ENCODE measurements at regions not wholly inside any gene's neighbourhood (a gene's known extent, or its start where the extent isn't known, plus 50 kb on each side); places are given as distances from the start of the nearest gene placed in this dataset.
A peak's percentile ranks its signal among the peaks of the same experiment; 100 is the strongest.

DNA sequence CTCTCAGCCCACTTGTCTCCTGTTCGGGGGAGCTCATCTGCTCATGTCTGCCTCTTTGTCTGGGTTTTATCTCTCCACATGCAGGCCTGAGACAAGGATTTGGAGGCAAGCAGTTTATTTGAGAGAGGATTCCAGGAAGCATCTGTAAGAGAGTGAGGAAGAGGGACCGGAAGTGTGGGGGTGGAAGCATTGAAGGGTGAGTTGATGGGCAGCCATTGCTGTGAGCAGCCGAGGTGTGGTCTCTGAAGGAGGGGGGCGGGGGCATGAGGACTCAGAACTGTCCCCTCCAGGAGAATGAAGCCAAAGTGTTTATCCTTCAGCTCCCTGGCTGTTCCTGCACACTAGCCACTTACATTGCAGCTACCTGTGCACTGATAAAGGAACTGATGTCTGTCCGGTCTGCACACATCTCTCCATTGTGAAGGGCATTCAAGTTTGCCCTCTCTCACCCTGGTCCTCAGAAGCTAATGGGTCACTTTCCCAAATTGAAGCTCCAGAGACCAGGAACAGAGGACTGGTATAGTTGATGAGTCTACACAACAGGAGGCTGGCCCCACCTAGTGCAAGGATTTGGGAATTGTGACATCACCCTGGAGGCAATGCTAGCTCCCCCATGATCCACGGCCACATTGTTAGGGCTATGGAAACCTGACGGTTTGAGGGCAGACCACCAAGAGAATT is 100.5 kb upstream of the FOXA2 start:
- TF ChIP-seq POLR2A (IDR thresholded peaks at IDR 0.05), result no peak
- TF ChIP-seq, protein P1, sequence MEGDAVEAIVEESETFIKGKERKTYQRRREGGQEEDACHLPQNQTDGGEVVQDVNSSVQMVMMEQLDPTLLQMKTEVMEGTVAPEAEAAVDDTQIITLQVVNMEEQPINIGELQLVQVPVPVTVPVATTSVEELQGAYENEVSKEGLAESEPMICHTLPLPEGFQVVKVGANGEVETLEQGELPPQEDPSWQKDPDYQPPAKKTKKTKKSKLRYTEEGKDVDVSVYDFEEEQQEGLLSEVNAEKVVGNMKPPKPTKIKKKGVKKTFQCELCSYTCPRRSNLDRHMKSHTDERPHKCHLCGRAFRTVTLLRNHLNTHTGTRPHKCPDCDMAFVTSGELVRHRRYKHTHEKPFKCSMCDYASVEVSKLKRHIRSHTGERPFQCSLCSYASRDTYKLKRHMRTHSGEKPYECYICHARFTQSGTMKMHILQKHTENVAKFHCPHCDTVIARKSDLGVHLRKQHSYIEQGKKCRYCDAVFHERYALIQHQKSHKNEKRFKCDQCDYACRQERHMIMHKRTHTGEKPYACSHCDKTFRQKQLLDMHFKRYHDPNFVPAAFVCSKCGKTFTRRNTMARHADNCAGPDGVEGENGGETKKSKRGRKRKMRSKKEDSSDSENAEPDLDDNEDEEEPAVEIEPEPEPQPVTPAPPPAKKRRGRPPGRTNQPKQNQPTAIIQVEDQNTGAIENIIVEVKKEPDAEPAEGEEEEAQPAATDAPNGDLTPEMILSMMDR (IDR thresholded peaks at IDR 0.05), result no peak
- no peak for TF ChIP-seq POLR2AphosphoS5 (IDR thresholded peaks at IDR 0.05; ENCODE audit: insufficient read depth in 1 of 2, low read depth in 1 of 2)
- intact Hi-C loops (cut with DNase I), result loop anchor here (5.0 kb wide), 2 partner anchors 343 to 657 kb away; no protein-coding TSS in a partner anchor
- no peak overlapping the region for H3K4me3 ChIP-seq
- H3K27me3 ChIP-seq, result no peaks in the 10 kb centered on the region
- H3K9me3 ChIP-seq, result no peaks in the 10 kb centered on the region
- H3K27ac ChIP-seq, result no peak overlapping the region
- H3K4me1 ChIP-seq, result no peaks in the 10 kb centered on the region
- peak in 1 of 2 donors; percentile 65 for DNase-seq (ENCODE audit: extremely low spot score in 2 of 2)
- no peaks in the 10 kb centered on the region for H3K36me3 ChIP-seq

DNA sequence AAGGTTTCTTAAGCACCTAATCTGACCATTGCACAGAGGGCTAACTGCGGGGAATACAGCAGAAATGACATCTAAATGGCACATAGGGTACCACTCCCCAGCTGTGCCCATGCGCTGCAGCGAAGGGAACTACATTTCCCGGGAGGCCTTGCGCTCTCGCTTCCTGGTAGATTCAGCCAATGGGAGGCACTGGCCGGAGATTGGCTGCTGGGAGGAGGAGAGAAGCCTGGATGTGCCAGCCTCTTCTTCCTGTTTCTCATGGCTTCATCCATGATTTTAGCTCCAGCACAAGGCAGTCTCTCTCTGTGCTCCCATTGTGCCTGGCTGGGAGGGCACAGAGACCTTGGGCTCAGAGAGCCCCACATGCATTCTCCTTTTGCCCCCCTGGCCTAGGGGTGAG is 101.7 kb upstream of the FOXA2 start:
- Histone ChIP-seq H3K4me3 (no peak overlapping the region), H3K9me3 (no peaks in the 10 kb centered on the region), H3K4me1 (no peaks in the 10 kb centered on the region), H3K27me3 (no peaks in the 10 kb centered on the region), H3K27ac (no peak overlapping the region), H3K36me3 (no peaks in the 10 kb centered on the region)
- intact Hi-C loops (cut with DNase I), result loop anchor here (5.0 kb wide), 1 partner anchor 656 kb away; no protein-coding TSS in a partner anchor
- peak in 1 of 2 donors; percentile 79 for DNase-seq (ENCODE audit: extremely low spot score in 2 of 2)
- TF ChIP-seq POLR2AphosphoS5 (IDR thresholded peaks at IDR 0.05; ENCODE audit: insufficient read depth in 1 of 2, low read depth in 1 of 2) (no peak), POLR2A (IDR thresholded peaks at IDR 0.05) (no peak)
- TF ChIP-seq, protein P1 (IDR thresholded peaks at IDR 0.05), result no peak

DNA sequence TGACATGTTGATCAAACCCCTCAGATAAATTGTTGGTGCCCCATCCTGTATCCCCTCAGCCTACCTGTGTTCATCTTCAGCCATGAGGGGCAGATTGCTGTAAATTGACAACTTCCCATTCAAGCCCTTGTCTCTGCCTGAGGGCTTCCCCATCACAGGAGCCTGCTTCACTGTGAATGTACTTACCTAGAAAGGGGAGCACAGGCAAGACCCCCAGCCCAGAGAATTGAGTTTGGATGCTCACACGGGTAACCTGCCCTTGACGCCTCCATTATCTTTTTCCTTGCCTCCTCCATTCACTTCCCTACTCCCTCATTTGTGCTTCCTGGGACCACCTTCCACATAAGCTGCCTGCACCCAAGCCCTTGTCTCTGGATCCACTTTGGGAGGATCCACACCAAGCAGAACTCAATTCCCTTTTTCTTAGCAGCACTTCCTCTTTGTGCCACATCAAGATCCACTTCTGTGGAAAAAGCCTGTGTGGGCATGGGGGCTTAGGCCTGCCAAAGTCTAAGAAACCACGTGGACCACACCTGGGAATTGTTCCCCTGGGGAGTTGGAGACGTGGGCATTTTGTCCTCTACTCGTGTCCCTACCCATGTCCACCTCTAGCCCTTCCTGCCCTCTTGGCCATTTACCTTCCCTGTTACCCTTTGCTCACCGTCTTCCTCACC is 103.4 kb upstream of the FOXA2 start:
- intact Hi-C loops (cut with DNase I), result loop anchor here (5.0 kb wide), 1 partner anchor 654 kb away; no protein-coding TSS in a partner anchor
- peaks cover 5% of the 10 kb centered on the region for H3K4me1 ChIP-seq
- H3K27ac ChIP-seq, result no peak overlapping the region
- H3K9me3 ChIP-seq, result no peaks in the 10 kb centered on the region
- no peak for TF ChIP-seq POLR2AphosphoS5 (IDR thresholded peaks at IDR 0.05; ENCODE audit: insufficient read depth in 1 of 2, low read depth in 1 of 2)
- TF ChIP-seq POLR2A (IDR thresholded peaks at IDR 0.05), result no peak
- TF ChIP-seq, protein P1 (IDR thresholded peaks at IDR 0.05), result no peak
- H3K27me3 ChIP-seq, result no peaks in the 10 kb centered on the region
- DNase-seq (ENCODE audit: extremely low spot score in 2 of 2), result peak in 1 of 2 donors; percentile 69
- no peaks in the 10 kb centered on the region for H3K36me3 ChIP-seq
- H3K4me3 ChIP-seq, result no peak overlapping the region

DNA sequence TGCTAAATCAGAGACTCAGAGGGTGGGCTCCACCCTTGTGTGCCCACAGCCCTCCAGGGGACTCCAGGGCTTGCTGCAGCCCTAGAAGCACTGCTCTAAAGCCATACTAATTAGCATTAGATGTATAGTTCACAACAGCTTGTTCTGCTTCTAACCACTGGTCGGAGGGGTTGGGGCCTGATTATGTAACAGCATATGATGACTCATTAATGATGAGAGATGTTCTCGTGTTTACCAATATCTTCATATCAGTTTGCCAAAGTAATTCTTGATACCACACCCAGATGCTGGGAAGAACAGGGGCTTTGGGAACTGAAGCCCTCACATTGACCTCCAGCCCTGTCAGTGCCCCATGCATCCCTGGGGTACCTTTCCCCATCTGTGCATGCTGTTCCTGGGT is 104.1 kb upstream of the FOXA2 start:
- Histone ChIP-seq H3K27ac (no peak overlapping the region), H3K27me3 (no peaks in the 10 kb centered on the region), H3K9me3 (no peaks in the 10 kb centered on the region), H3K36me3 (no peaks in the 10 kb centered on the region), H3K4me1 (peaks cover 5% of the 10 kb centered on the region), H3K4me3 (no peak overlapping the region)
- peak in 1 of 2 donors; percentile 71 for DNase-seq (ENCODE audit: extremely low spot score in 2 of 2)
- intact Hi-C loops (cut with DNase I), result loop anchor here (5.0 kb wide), 1 partner anchor 654 kb away; no protein-coding TSS in a partner anchor
- TF ChIP-seq, protein P1 (IDR thresholded peaks at IDR 0.05), result no peak
- TF ChIP-seq POLR2AphosphoS5 (IDR thresholded peaks at IDR 0.05; ENCODE audit: insufficient read depth in 1 of 2, low read depth in 1 of 2) (no peak), POLR2A (IDR thresholded peaks at IDR 0.05) (no peak)
